ENCODE measurements at regions not wholly inside any gene's neighbourhood (a gene's known extent, or its start where the extent isn't known, plus 50 kb on each side); places are given as distances from the start of the nearest gene placed in this dataset.

- Histone ChIP-seq H3K9me3 (replicated peaks in 1 of 2; ENCODE audit: control insufficient read depth in 2 of 2, insufficient read depth in 1 of 2, low read depth in 1 of 2, low read length in 2 of 2) (no peaks in the 10 kb centered on the region), H2AFZ (ENCODE audit: low read length) (no peak overlapping the region), H2AK5ac (ENCODE audit: low read depth, low read length) (no peak overlapping the region), H3K27me3 (ENCODE audit: control insufficient read depth in 3 of 3, insufficient read depth in 3 of 3, low read depth in 1 of 3, low read length in 3 of 3) (no peaks in the 10 kb centered on the region), H2BK120ac (ENCODE audit: low read depth, low read length) (no peak overlapping the region), H3K27ac (replicated peaks; ENCODE audit: low read length) (no peak overlapping the region), H3K4me2 (ENCODE audit: insufficient read depth, low read length, poor library complexity, severe bottlenecking) (no peak overlapping the region), H2BK5ac (ENCODE audit: low read length) (no peak overlapping the region), H3K36me3 (replicated peaks in 1 of 2; ENCODE audit: control insufficient read depth in 2 of 2, insufficient read depth in 2 of 2, low read length in 2 of 2) (no peaks in the 10 kb centered on the region), H3K14ac (ENCODE audit: low read length) (no peak overlapping the region), H3K9ac (ENCODE audit: low read depth, low read length, poor library complexity) (no peak overlapping the region), H3K4ac (ENCODE audit: low read length) (no peak overlapping the region), H4K91ac (ENCODE audit: low read depth, low read length, poor library complexity) (no peak overlapping the region), H3K18ac (ENCODE audit: low read length) (no peak overlapping the region), H2BK12ac (ENCODE audit: low read length) (no peak overlapping the region), H4K8ac (ENCODE audit: low read depth, low read length) (no peak overlapping the region), H3K4me1 (ENCODE audit: control insufficient read depth in 2 of 2, insufficient read depth in 1 of 2, low read depth in 1 of 2, low read length in 2 of 2) (no peaks in the 10 kb centered on the region), H3K23ac (ENCODE audit: low read depth, low read length, poor library complexity) (no peak overlapping the region), H2BK15ac (ENCODE audit: low read length) (no peak overlapping the region), H3K79me1 (ENCODE audit: low read depth, low read length) (no peaks in the 10 kb centered on the region), H3K4me3 (ENCODE audit: low read length in 2 of 2) (no peak overlapping the region)
- no peak for DNase-seq (ENCODE audit: low spot score)
- no CpG with 5 or more reads among the region's 1 CpG for WGBS, 2 donors (ENCODE audit: extremely low coverage in 2 of 2, insufficient read length in 2 of 2, insufficient replicate concordance in 1 of 2)
These were observed 219.2 kb upstream of the RGPD4 start for GRCh38 chr2:107607473-107607872.

DNA sequence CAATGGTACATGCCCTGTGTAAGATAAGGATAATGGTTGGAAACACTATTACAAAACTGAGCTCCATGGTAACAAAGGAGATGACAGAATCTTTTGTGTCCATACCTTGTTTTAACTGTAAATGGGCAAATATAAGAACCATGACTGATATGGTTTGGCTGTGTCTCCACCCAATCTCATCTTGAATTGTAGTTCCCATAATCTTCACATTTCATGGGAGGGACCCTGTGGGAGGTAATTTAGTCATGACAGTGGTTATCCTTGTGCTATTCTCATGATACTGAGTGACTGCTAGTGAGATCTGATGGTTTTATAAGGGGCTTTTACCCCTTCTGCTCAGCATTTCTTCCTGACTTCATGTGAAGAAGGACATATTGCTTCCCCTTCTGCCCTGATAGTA lies 211.7 kb upstream of the RGPD4 start:
- DNase-seq (ENCODE audit: low spot score), result no peak
- Histone ChIP-seq H2BK12ac (ENCODE audit: low read length) (no peak overlapping the region), H3K27me3 (ENCODE audit: control insufficient read depth in 3 of 3, insufficient read depth in 3 of 3, low read depth in 1 of 3, low read length in 3 of 3) (no peaks in the 10 kb centered on the region), H3K18ac (ENCODE audit: low read length) (no peak overlapping the region), H3K9me3 (replicated peaks in 1 of 2; ENCODE audit: control insufficient read depth in 2 of 2, insufficient read depth in 1 of 2, low read depth in 1 of 2, low read length in 2 of 2) (peaks cover 0 to 7% of the 10 kb centered on the region in 2 donors), H3K4me2 (ENCODE audit: insufficient read depth, low read length, poor library complexity, severe bottlenecking) (no peak overlapping the region), H3K4me1 (ENCODE audit: control insufficient read depth in 2 of 2, insufficient read depth in 1 of 2, low read depth in 1 of 2, low read length in 2 of 2) (no peaks in the 10 kb centered on the region), H3K23ac (ENCODE audit: low read depth, low read length, poor library complexity) (no peak overlapping the region), H2AK5ac (ENCODE audit: low read depth, low read length) (no peak overlapping the region), H2BK15ac (ENCODE audit: low read length) (no peak overlapping the region), H4K91ac (ENCODE audit: low read depth, low read length, poor library complexity) (no peak overlapping the region), H3K27ac (replicated peaks; ENCODE audit: low read length) (no peak overlapping the region), H3K14ac (ENCODE audit: low read length) (no peak overlapping the region), H3K4me3 (ENCODE audit: low read length in 2 of 2) (no peak overlapping the region), H3K79me1 (ENCODE audit: low read depth, low read length) (no peaks in the 10 kb centered on the region), H2BK120ac (ENCODE audit: low read depth, low read length) (no peak overlapping the region), H3K4ac (ENCODE audit: low read length) (no peak overlapping the region), H3K9ac (ENCODE audit: low read depth, low read length, poor library complexity) (no peak overlapping the region), H2AFZ (ENCODE audit: low read length) (no peak overlapping the region), H3K36me3 (replicated peaks in 1 of 2; ENCODE audit: control insufficient read depth in 2 of 2, insufficient read depth in 2 of 2, low read length in 2 of 2) (no peaks in the 10 kb centered on the region), H4K8ac (ENCODE audit: low read depth, low read length) (no peak overlapping the region), H2BK5ac (ENCODE audit: low read length) (no peak overlapping the region)

DNA sequence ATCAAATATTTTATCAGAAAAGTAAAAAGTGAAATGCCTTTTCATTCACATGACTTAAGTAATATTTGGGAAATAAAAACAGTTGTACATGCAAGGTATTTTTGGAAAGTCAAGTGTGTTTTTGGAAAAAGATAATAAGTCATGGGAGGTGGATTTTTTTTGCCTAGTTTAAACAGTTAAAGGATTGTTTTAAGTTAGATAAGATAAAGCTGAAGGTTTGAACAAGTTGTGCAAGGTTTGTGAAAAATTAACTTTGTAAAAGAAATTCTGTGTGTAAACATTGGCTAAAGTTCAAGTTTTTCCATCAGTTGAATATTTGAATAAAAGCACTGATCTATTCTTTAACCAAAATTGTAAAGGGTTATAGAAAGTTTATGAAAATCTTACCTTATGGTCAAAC lies 207.9 kb upstream of the RGPD4 start:
- H3K79me1 ChIP-seq (ENCODE audit: low read depth, low read length), result no peaks in the 10 kb centered on the region
- no peak overlapping the region for H3K14ac ChIP-seq (ENCODE audit: low read length)
- no peak overlapping the region for H2BK5ac ChIP-seq (ENCODE audit: low read length)
- no peak overlapping the region for H2BK12ac ChIP-seq (ENCODE audit: low read length)
- H2BK15ac ChIP-seq (ENCODE audit: low read length), result no peak overlapping the region
- H3K36me3 ChIP-seq (replicated peaks in 1 of 2; ENCODE audit: control insufficient read depth in 2 of 2, insufficient read depth in 2 of 2, low read length in 2 of 2), result no peaks in the 10 kb centered on the region
- H3K27ac ChIP-seq (replicated peaks; ENCODE audit: low read length), result no peak overlapping the region
- no peak overlapping the region for H3K18ac ChIP-seq (ENCODE audit: low read length)
- H3K4ac ChIP-seq (ENCODE audit: low read length), result no peak overlapping the region
- H3K9me3 ChIP-seq (replicated peaks in 1 of 2; ENCODE audit: control insufficient read depth in 2 of 2, insufficient read depth in 1 of 2, low read depth in 1 of 2, low read length in 2 of 2), result peaks cover 0 to 12% of the 10 kb centered on the region in 2 donors
- H2BK120ac ChIP-seq (ENCODE audit: low read depth, low read length), result no peak overlapping the region
- DNase-seq (ENCODE audit: low spot score), result no peak
- H2AFZ ChIP-seq (ENCODE audit: low read length), result no peak overlapping the region
- no peak overlapping the region for H3K23ac ChIP-seq (ENCODE audit: low read depth, low read length, poor library complexity)
- H4K91ac ChIP-seq (ENCODE audit: low read depth, low read length, poor library complexity), result no peak overlapping the region
- no peak overlapping the region for H3K9ac ChIP-seq (ENCODE audit: low read depth, low read length, poor library complexity)
- H3K4me2 ChIP-seq (ENCODE audit: insufficient read depth, low read length, poor library complexity, severe bottlenecking), result no peak overlapping the region
- H2AK5ac ChIP-seq (ENCODE audit: low read depth, low read length), result no peak overlapping the region
- H4K8ac ChIP-seq (ENCODE audit: low read depth, low read length), result no peak overlapping the region
- no peaks in the 10 kb centered on the region for H3K4me1 ChIP-seq (ENCODE audit: control insufficient read depth in 2 of 2, insufficient read depth in 1 of 2, low read depth in 1 of 2, low read length in 2 of 2)
- H3K4me3 ChIP-seq (ENCODE audit: low read length in 2 of 2), result no peak overlapping the region
- no peaks in the 10 kb centered on the region for H3K27me3 ChIP-seq (ENCODE audit: control insufficient read depth in 3 of 3, insufficient read depth in 3 of 3, low read depth in 1 of 3, low read length in 3 of 3)

DNA sequence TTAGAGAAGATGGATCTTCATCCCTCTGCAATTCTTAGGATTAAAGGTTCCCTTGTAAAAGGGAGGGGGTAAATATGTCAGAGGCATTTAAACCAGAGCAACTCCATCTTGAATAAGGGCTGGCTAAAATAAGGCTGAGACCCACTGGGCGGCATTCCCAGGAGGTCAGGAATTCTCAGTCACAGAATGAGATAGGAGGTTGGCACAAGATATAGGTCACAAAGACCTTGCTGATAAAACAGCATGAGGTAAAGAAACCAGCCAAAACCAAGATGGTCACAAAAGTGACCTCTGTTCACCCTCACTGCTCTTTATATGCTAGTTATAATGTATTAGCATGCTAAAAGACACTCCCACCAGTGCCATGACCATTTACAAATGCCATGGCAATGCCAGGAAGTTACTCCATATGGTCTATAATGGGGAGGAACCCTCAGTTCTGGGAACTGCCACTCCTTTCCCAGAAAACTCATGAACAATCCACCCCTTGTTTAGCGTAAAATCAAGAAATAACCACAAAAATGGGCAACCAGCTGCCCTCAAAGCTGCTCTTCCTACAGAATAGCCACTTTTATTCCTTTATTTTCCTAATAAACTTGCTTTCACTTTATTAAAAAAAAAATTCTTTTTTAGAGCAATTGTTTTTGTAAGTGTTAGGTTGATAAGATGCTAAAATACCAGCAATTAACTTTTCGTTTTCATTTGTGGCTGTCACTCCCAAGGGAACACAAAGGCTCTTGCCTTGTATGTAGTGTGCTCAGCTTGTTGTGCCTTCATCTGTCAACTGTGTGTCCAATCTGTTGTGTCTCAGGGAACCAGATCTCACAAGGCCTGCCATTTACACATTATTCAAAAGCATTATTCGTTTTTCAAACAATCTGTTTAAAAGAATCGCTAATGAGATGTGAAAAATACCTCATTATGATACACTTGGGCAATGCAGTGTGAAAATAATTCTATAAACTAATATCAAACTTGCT lies 205.2 kb upstream of the RGPD4 start:
- DNase-seq (ENCODE audit: low spot score), result no peak
- peaks cover 0 to 14% of the 10 kb centered on the region in 2 donors for H3K9me3 ChIP-seq (replicated peaks in 1 of 2; ENCODE audit: control insufficient read depth in 2 of 2, insufficient read depth in 1 of 2, low read depth in 1 of 2, low read length in 2 of 2)
- no CpG with 5 or more reads among the region's 5 CpGs for WGBS, 2 donors (ENCODE audit: extremely low coverage in 2 of 2, insufficient read length in 2 of 2, insufficient replicate concordance in 1 of 2)

More for the DNA sequence above, 205.2 kb upstream of the RGPD4 start:
- Histone ChIP-seq H3K4me2 (ENCODE audit: insufficient read depth, low read length, poor library complexity, severe bottlenecking) (no peak overlapping the region), H3K27ac (replicated peaks; ENCODE audit: low read length) (no peak overlapping the region), H2AK5ac (ENCODE audit: low read depth, low read length) (no peak overlapping the region), H2AFZ (ENCODE audit: low read length) (no peak overlapping the region), H2BK120ac (ENCODE audit: low read depth, low read length) (no peak overlapping the region), H3K4me1 (ENCODE audit: control insufficient read depth in 2 of 2, insufficient read depth in 1 of 2, low read depth in 1 of 2, low read length in 2 of 2) (no peaks in the 10 kb centered on the region), H3K36me3 (replicated peaks in 1 of 2; ENCODE audit: control insufficient read depth in 2 of 2, insufficient read depth in 2 of 2, low read length in 2 of 2) (no peaks in the 10 kb centered on the region), H3K9ac (ENCODE audit: low read depth, low read length, poor library complexity) (no peak overlapping the region), H3K4me3 (ENCODE audit: low read length in 2 of 2) (no peak overlapping the region), H3K4ac (ENCODE audit: low read length) (no peak overlapping the region), H3K27me3 (ENCODE audit: control insufficient read depth in 3 of 3, insufficient read depth in 3 of 3, low read depth in 1 of 3, low read length in 3 of 3) (no peaks in the 10 kb centered on the region), H2BK12ac (ENCODE audit: low read length) (no peak overlapping the region), H4K91ac (ENCODE audit: low read depth, low read length, poor library complexity) (no peak overlapping the region), H3K18ac (ENCODE audit: low read length) (no peak overlapping the region), H3K79me1 (ENCODE audit: low read depth, low read length) (no peaks in the 10 kb centered on the region), H4K8ac (ENCODE audit: low read depth, low read length) (no peak overlapping the region), H3K23ac (ENCODE audit: low read depth, low read length, poor library complexity) (no peak overlapping the region), H2BK5ac (ENCODE audit: low read length) (no peak overlapping the region), H3K14ac (ENCODE audit: low read length) (no peak overlapping the region), H2BK15ac (ENCODE audit: low read length) (no peak overlapping the region)
